Natural killer cell (primary cell): ENCODE measurements at regions not wholly inside any gene's neighbourhood (a gene's known extent, or its start where the extent isn't known, plus 50 kb on each side); places are given as distances from the start of the nearest gene placed in this dataset.

Source experiments
- ATAC-seq, 3 donors: fragments of 150-1000 bp in 2 of 3; fragments of 200-7000 bp in 1 of 3; cut with Tn5 transposase; 1 replicate in 1 of 3; 2 replicates in 2 of 3; pipeline ENCODE4 v1.10.0; 2021; ENCODE audit warnings: mild to moderate bottlenecking in 2 of 3, moderate library complexity in 2 of 3
- DNase-seq, 2 donors: peaks; one replicate each; pipeline versions ENCODE4 v3.0.0 to v3.0.0-alpha.2; 2013 to 2021; ENCODE audit warnings: mixed read lengths in 1 of 2
- H3K27ac ChIP-seq: one replicate; pipeline ENCODE4 v1.5.1; 2013; ENCODE audit warnings: mild to moderate bottlenecking, low read length
- H3K27me3 ChIP-seq: one replicate; pipeline ENCODE4 v1.6.1; 2013; ENCODE audit warnings: low read length; ENCODE audit not compliant: control insufficient read depth, insufficient read depth
- H3K36me3 ChIP-seq: one replicate; pipeline ENCODE4 v1.6.1; 2013; ENCODE audit warnings: low read length; ENCODE audit not compliant: control insufficient read depth, insufficient read depth
- H3K4me1 ChIP-seq: one replicate; pipeline ENCODE4 v1.6.1; 2013; ENCODE audit warnings: low read length; ENCODE audit not compliant: control insufficient read depth, insufficient read depth
- H3K4me3 ChIP-seq: one replicate; pipeline ENCODE4 v1.5.1; 2013; ENCODE audit warnings: low read length
- H3K9me3 ChIP-seq: one replicate; pipeline ENCODE4 v1.6.1; 2013; ENCODE audit warnings: low read length; ENCODE audit not compliant: control insufficient read depth, insufficient read depth
- H3K27ac Mint-ChIP-seq, 2 donors: one replicate each; pipeline ENCODE4 v1.8.0; 2022; ENCODE audit warnings: mild to moderate bottlenecking in 2 of 2, mixed read lengths in 2 of 2, moderate library complexity in 1 of 2
- H3K27me3 Mint-ChIP-seq, 2 donors: one replicate each; pipeline ENCODE4 v1.8.0; 2022; ENCODE audit warnings: low read depth in 2 of 2, mixed read lengths in 2 of 2
- H3K36me3 Mint-ChIP-seq: one replicate; pipeline ENCODE4 v1.8.0; 2022; ENCODE audit warnings: mixed read lengths
- H3K4me1 Mint-ChIP-seq, 2 donors: one replicate each; pipeline ENCODE4 v1.8.0; 2022; ENCODE audit warnings: mixed read lengths in 2 of 2
- H3K4me3 Mint-ChIP-seq: one replicate; pipeline ENCODE4 v1.8.0; 2022; ENCODE audit warnings: mild to moderate bottlenecking, moderate library complexity, mixed read lengths
- H3K9me3 Mint-ChIP-seq, 2 donors: one replicate each; pipeline ENCODE4 v1.8.0; 2022; ENCODE audit warnings: mixed read lengths in 2 of 2
- WGBS: methylation state at CpG from one replicate; pipeline ENCODE4 v1.1.7; 2013; ENCODE audit warnings: missing lambda C conversion rate; ENCODE audit not compliant: insufficient coverage; 5-methylcytosine and 5-hydroxymethylcytosine counted together
- intact Hi-C: fragments of 100-400 bp; cut with micrococcal nuclease; formaldehyde crosslinking; loops from one replicate; pipeline ENCODE4 v1.14.2; 2022
- TF ChIP-seq, protein P1 (sequence below): fragments of 200-600 bp; IDR thresholded peaks from one replicate; pipeline ENCODE4 v1.8.0; 2022; ENCODE audit warnings: antibody characterized with exemption

- peaks cover 25% of the 10 kb centered on the region for H3K27me3 ChIP-seq
- no peak overlapping the region for H3K27ac Mint-ChIP-seq
- peaks cover 45 to 48% of the 10 kb centered on the region in 2 donors for H3K27me3 Mint-ChIP-seq
- no peaks in the 10 kb centered on the region for H3K9me3 ChIP-seq
- 38% methylated on average over 12 of the region's 12 CpGs for WGBS
- no peak overlapping the region for H3K27ac ChIP-seq
- ATAC-seq (no peak), DNase-seq (no peak)
- H3K36me3 ChIP-seq = no peaks in the 10 kb centered on the region
- peaks cover 0 to under 1% of the 10 kb centered on the region in 2 donors for H3K4me1 Mint-ChIP-seq
- H3K36me3 Mint-ChIP-seq = no peaks in the 10 kb centered on the region
- no peak overlapping the region for H3K4me3 ChIP-seq
- peaks cover 5% of the 10 kb centered on the region for H3K4me1 ChIP-seq
- no peaks in the 10 kb centered on the region for H3K9me3 Mint-ChIP-seq
- H3K4me3 Mint-ChIP-seq = no peak overlapping the region
- intact Hi-C loops = no loop called here
- TF ChIP-seq, protein P1, sequence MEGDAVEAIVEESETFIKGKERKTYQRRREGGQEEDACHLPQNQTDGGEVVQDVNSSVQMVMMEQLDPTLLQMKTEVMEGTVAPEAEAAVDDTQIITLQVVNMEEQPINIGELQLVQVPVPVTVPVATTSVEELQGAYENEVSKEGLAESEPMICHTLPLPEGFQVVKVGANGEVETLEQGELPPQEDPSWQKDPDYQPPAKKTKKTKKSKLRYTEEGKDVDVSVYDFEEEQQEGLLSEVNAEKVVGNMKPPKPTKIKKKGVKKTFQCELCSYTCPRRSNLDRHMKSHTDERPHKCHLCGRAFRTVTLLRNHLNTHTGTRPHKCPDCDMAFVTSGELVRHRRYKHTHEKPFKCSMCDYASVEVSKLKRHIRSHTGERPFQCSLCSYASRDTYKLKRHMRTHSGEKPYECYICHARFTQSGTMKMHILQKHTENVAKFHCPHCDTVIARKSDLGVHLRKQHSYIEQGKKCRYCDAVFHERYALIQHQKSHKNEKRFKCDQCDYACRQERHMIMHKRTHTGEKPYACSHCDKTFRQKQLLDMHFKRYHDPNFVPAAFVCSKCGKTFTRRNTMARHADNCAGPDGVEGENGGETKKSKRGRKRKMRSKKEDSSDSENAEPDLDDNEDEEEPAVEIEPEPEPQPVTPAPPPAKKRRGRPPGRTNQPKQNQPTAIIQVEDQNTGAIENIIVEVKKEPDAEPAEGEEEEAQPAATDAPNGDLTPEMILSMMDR = no peak
Measured at GRCh38 chr15:89421219-89421618, 75.2 kb downstream of the RHCG start.

- TF ChIP-seq, protein P1 = no peak
- Mint-ChIP-seq H3K4me3 (no peak overlapping the region), H3K36me3 (no peaks in the 10 kb centered on the region), H3K27me3 (peaks cover 52 to 66% of the 10 kb centered on the region in 2 donors), H3K9me3 (no peaks in the 10 kb centered on the region), H3K4me1 (peaks cover 0 to 5% of the 10 kb centered on the region in 2 donors), H3K27ac (no peak overlapping the region)
- intact Hi-C loops = no loop called here
- no peaks in the 10 kb centered on the region for H3K9me3 ChIP-seq
- 23% methylated on average over 17 of the region's 17 CpGs for WGBS
- DNase-seq (peak; percentile 41 to 54), ATAC-seq (peak in 2 of 3 donors; percentile 52 to 62)
- no peaks in the 10 kb centered on the region for H3K36me3 ChIP-seq
- H3K27me3 ChIP-seq = peaks cover 37% of the 10 kb centered on the region
- H3K4me1 ChIP-seq = peaks cover 9% of the 10 kb centered on the region
- H3K27ac ChIP-seq = no peak overlapping the region
- no peak overlapping the region for H3K4me3 ChIP-seq
Measured at GRCh38 chr15:89419370-89419984, 76.9 kb downstream of the RHCG start.

- no peak for DNase-seq
- Histone ChIP-seq H3K9me3 (no peaks in the 10 kb centered on the region), H3K4me3 (no peak overlapping the region), H3K4me1 (peaks cover 9% of the 10 kb centered on the region), H3K27me3 (peaks cover 59% of the 10 kb centered on the region), H3K27ac (no peak overlapping the region), H3K36me3 (no peaks in the 10 kb centered on the region)
- TF ChIP-seq, protein P1 = no peak
- peaks cover 65 to 80% of the 10 kb centered on the region in 2 donors for H3K27me3 Mint-ChIP-seq
- H3K4me1 Mint-ChIP-seq = peaks cover 4 to 5% of the 10 kb centered on the region in 2 donors
- no peak for ATAC-seq
- no peak overlapping the region for H3K4me3 Mint-ChIP-seq
- intact Hi-C loops = no loop called here
- H3K9me3 Mint-ChIP-seq = no peaks in the 10 kb centered on the region
- no peak overlapping the region for H3K27ac Mint-ChIP-seq
- WGBS = 58% methylated on average over 22 of the region's 22 CpGs
- no peaks in the 10 kb centered on the region for H3K36me3 Mint-ChIP-seq
Measured at GRCh38 chr15:89417206-89417725, 79.1 kb downstream of the RHCG start.
